ENCODE measurements at regions not wholly inside any gene's neighbourhood (a gene's known extent, or its start where the extent isn't known, plus 50 kb on each side); places are given as distances from the start of the nearest gene placed in this dataset.

- H3K4me3 ChIP-seq: no peak overlapping the region
- no peaks in the 10 kb centered on the region for H3K9me3 ChIP-seq
- H3K36me3 ChIP-seq: no peaks in the 10 kb centered on the region
- H3K4me1 ChIP-seq: no peaks in the 10 kb centered on the region
- peaks cover 0 to 6% of the 10 kb centered on the region in 2 donors for H3K27me3 ChIP-seq
- DNase-seq: no peak
- TF ChIP-seq CTCF (IDR thresholded peaks at IDR 0.05): no peak
- intact Hi-C loops (cut with DNase I; ENCODE audit: low total_unique reads): no loop called here
- no peak overlapping the region for H3K27ac ChIP-seq
Measured at GRCh38 chr10:8298896-8299570, 244.5 kb downstream of the GATA3 start.

GRCh38 chr10:8300925-8301324 is 246.4 kb downstream of the GATA3 start:
- TF ChIP-seq CTCF (IDR thresholded peaks at IDR 0.05): no peak
- H3K27me3 ChIP-seq: peaks cover 0 to 4% of the 10 kb centered on the region in 2 donors
- H3K36me3 ChIP-seq: no peaks in the 10 kb centered on the region
- no peak overlapping the region for H3K4me3 ChIP-seq
- DNase-seq: no peak
- H3K4me1 ChIP-seq: no peaks in the 10 kb centered on the region
- intact Hi-C loops (cut with DNase I; ENCODE audit: low total_unique reads): no loop called here
- no peak overlapping the region for H3K27ac ChIP-seq
- H3K9me3 ChIP-seq: no peaks in the 10 kb centered on the region

GRCh38 chr10:8301333-8301732 is 246.8 kb downstream of the GATA3 start:
- intact Hi-C loops (cut with DNase I; ENCODE audit: low total_unique reads): no loop called here
- H3K4me3 ChIP-seq: no peak overlapping the region
- peaks cover 0 to under 1% of the 10 kb centered on the region in 2 donors for H3K27me3 ChIP-seq
- no peaks in the 10 kb centered on the region for H3K4me1 ChIP-seq
- H3K27ac ChIP-seq: no peak overlapping the region
- TF ChIP-seq CTCF (IDR thresholded peaks at IDR 0.05): no peak
- no peak for DNase-seq
- no peaks in the 10 kb centered on the region for H3K9me3 ChIP-seq
- H3K36me3 ChIP-seq: no peaks in the 10 kb centered on the region

- DNase-seq: no peak
- Histone ChIP-seq H3K27me3 (no peaks in the 10 kb centered on the region), H3K27ac (no peak overlapping the region), H3K4me3 (no peak overlapping the region), H3K36me3 (no peaks in the 10 kb centered on the region), H3K9me3 (no peaks in the 10 kb centered on the region), H3K4me1 (no peaks in the 10 kb centered on the region)
- intact Hi-C loops (cut with DNase I; ENCODE audit: low total_unique reads): no loop called here
- TF ChIP-seq CTCF (IDR thresholded peaks at IDR 0.05): no peak
Measured at GRCh38 chr10:8301831-8302230, 247.3 kb downstream of the GATA3 start.

GRCh38 chr10:8302565-8302964 is 248.1 kb downstream of the GATA3 start:
- H3K9me3 ChIP-seq: no peaks in the 10 kb centered on the region
- no peak overlapping the region for H3K27ac ChIP-seq
- no peaks in the 10 kb centered on the region for H3K27me3 ChIP-seq
- intact Hi-C loops (cut with DNase I; ENCODE audit: low total_unique reads): no loop called here
- no peaks in the 10 kb centered on the region for H3K36me3 ChIP-seq
- H3K4me1 ChIP-seq: no peaks in the 10 kb centered on the region
- H3K4me3 ChIP-seq: no peak overlapping the region
- no peak for DNase-seq
- no peak for TF ChIP-seq CTCF (IDR thresholded peaks at IDR 0.05)

GRCh38 chr10:8304861-8305260 is 250.4 kb downstream of the GATA3 start:
- Histone ChIP-seq H3K9me3 (no peaks in the 10 kb centered on the region), H3K27me3 (no peaks in the 10 kb centered on the region), H3K27ac (no peak overlapping the region), H3K4me3 (no peak overlapping the region), H3K4me1 (no peaks in the 10 kb centered on the region), H3K36me3 (no peaks in the 10 kb centered on the region)
- no peak for TF ChIP-seq CTCF (IDR thresholded peaks at IDR 0.05)
- intact Hi-C loops (cut with DNase I; ENCODE audit: low total_unique reads): no loop called here
- no peak for DNase-seq

Measured in tibial artery (tissue), 4 donors.